Upper lobe of left lung (tissue), 4 donors: ENCODE measurements at regions not wholly inside any gene's neighbourhood (a gene's known extent, or its start where the extent isn't known, plus 50 kb on each side); places are given as distances from the start of the nearest gene placed in this dataset.

Experiments used
- CTCF ChIP-seq, 6 experiments: fragments of 450-650 bp in 4 of 6; fragments of 200-600 bp in 2 of 6; sonication (generic) in 2 of 6; IDR thresholded peaks; one replicate each; pipeline ENCODE4 v1.5.1; 2016 to 2019; ENCODE audit warnings: antibody characterized with exemption in 6 of 6
- POLR2A ChIP-seq, 4 donors: fragments of 450-650 bp; IDR thresholded peaks; one replicate each; pipeline ENCODE4 v1.5.1; 2016 to 2017; ENCODE audit warnings: antibody characterized with exemption in 4 of 4, mild to moderate bottlenecking in 2 of 4
- POLR2AphosphoS5 ChIP-seq, 2 donors: sonication (generic); formaldehyde crosslinking; IDR thresholded peaks; one replicate each; pipeline ENCODE4 v1.5.1; 2017; ENCODE audit warnings: antibody characterized with exemption in 2 of 2

GRCh38 chr16:87040169-87041117 lies 276.7 kb downstream of the C16orf95 start:
- TF ChIP-seq CTCF (IDR thresholded peaks at IDR 0.05) (no peak), POLR2A (IDR thresholded peaks at IDR 0.05) (no peak), POLR2AphosphoS5 (IDR thresholded peaks at IDR 0.05) (no peak)
